ENCODE measurements at regions not wholly inside any gene's neighbourhood (a gene's known extent, or its start where the extent isn't known, plus 50 kb on each side); places are given as distances from the start of the nearest gene placed in this dataset.

GRCh38 chr12:32993404-32993803, 96.8 kb upstream of the PKP2 start:
- no peaks in the 10 kb centered on the region for H3K4me1 ChIP-seq
- in situ Hi-C loops (cut with MboI; ENCODE audit: low sequenced_read_pairs in 4 of 4) (no loop called here), intact Hi-C loops (cut with DNase I; ENCODE audit: low total_unique reads) (no loop called here)
- H3K27me3 ChIP-seq, result no peaks in the 10 kb centered on the region
- no peak overlapping the region for H3K4me3 ChIP-seq
- ATAC-seq (no peak), DNase-seq (no peak)
- TF ChIP-seq CTCF (IDR thresholded peaks at IDR 0.05 in 4 of 5, conservative IDR thresholded peaks at IDR 0.05 in 1 of 5) (no peak), POLR2A (IDR thresholded peaks at IDR 0.05) (no peak)
- H3K36me3 ChIP-seq, result no peaks in the 10 kb centered on the region
- H3K9me3 ChIP-seq, result no peaks in the 10 kb centered on the region
- H3K27ac ChIP-seq, result no peak overlapping the region

GRCh38 chr12:32989705-32990104, 93.1 kb upstream of the PKP2 start:
- TF ChIP-seq CTCF (IDR thresholded peaks at IDR 0.05 in 4 of 5, conservative IDR thresholded peaks at IDR 0.05 in 1 of 5), result no peak
- no peak for TF ChIP-seq POLR2A (IDR thresholded peaks at IDR 0.05)
- intact Hi-C loops (cut with DNase I; ENCODE audit: low total_unique reads), result no loop called here
- H3K4me1 ChIP-seq, result no peaks in the 10 kb centered on the region
- no peaks in the 10 kb centered on the region for H3K36me3 ChIP-seq
- H3K4me3 ChIP-seq, result no peak overlapping the region
- no peak overlapping the region for H3K27ac ChIP-seq
- no peaks in the 10 kb centered on the region for H3K27me3 ChIP-seq
- in situ Hi-C loops (cut with MboI; ENCODE audit: low sequenced_read_pairs in 4 of 4), result no loop called here
- ATAC-seq, result no peak
- H3K9me3 ChIP-seq, result no peaks in the 10 kb centered on the region
- DNase-seq, result no peak

- ATAC-seq, result no peak
- TF ChIP-seq POLR2A (IDR thresholded peaks at IDR 0.05) (no peak), CTCF (IDR thresholded peaks at IDR 0.05 in 4 of 5, conservative IDR thresholded peaks at IDR 0.05 in 1 of 5) (no peak)
- Histone ChIP-seq H3K4me3 (no peak overlapping the region), H3K9me3 (no peaks in the 10 kb centered on the region), H3K27ac (no peak overlapping the region), H3K36me3 (no peaks in the 10 kb centered on the region), H3K27me3 (no peaks in the 10 kb centered on the region), H3K4me1 (no peaks in the 10 kb centered on the region)
- in situ Hi-C loops (cut with MboI; ENCODE audit: low sequenced_read_pairs in 4 of 4), result no loop called here
- DNase-seq, result no peak
- intact Hi-C loops (cut with DNase I; ENCODE audit: low total_unique reads), result no loop called here
These were observed 92.4 kb upstream of the PKP2 start for GRCh38 chr12:32988982-32989381.

GRCh38 chr12:32987512-32987911, 90.9 kb upstream of the PKP2 start:
- ATAC-seq (no peak), DNase-seq (no peak)
- Histone ChIP-seq H3K27me3 (no peaks in the 10 kb centered on the region), H3K36me3 (no peaks in the 10 kb centered on the region), H3K9me3 (no peaks in the 10 kb centered on the region), H3K4me1 (no peaks in the 10 kb centered on the region), H3K27ac (no peak overlapping the region), H3K4me3 (no peak overlapping the region)
- intact Hi-C loops (cut with DNase I; ENCODE audit: low total_unique reads), result no loop called here
- in situ Hi-C loops (cut with MboI; ENCODE audit: low sequenced_read_pairs in 4 of 4), result no loop called here
- TF ChIP-seq POLR2A (IDR thresholded peaks at IDR 0.05), result no peak
- no peak for TF ChIP-seq CTCF (IDR thresholded peaks at IDR 0.05 in 4 of 5, conservative IDR thresholded peaks at IDR 0.05 in 1 of 5)

GRCh38 chr12:32983968-32984367, 87.4 kb upstream of the PKP2 start:
- no peaks in the 10 kb centered on the region for H3K4me1 ChIP-seq
- H3K27ac ChIP-seq, result no peak overlapping the region
- intact Hi-C loops (cut with DNase I; ENCODE audit: low total_unique reads), result no loop called here
- no peak overlapping the region for H3K4me3 ChIP-seq
- in situ Hi-C loops (cut with MboI; ENCODE audit: low sequenced_read_pairs in 4 of 4), result no loop called here
- ATAC-seq (no peak), DNase-seq (no peak)
- H3K27me3 ChIP-seq, result no peaks in the 10 kb centered on the region
- TF ChIP-seq POLR2A (IDR thresholded peaks at IDR 0.05), result no peak
- TF ChIP-seq CTCF (IDR thresholded peaks at IDR 0.05 in 4 of 5, conservative IDR thresholded peaks at IDR 0.05 in 1 of 5), result no peak
- H3K36me3 ChIP-seq, result no peaks in the 10 kb centered on the region
- no peaks in the 10 kb centered on the region for H3K9me3 ChIP-seq

Data from gastrocnemius medialis (tissue), 4 donors.